GM19023 (cell line): ENCODE measurements at regions not wholly inside any gene's neighbourhood (a gene's known extent, or its start where the extent isn't known, plus 50 kb on each side); places are given as distances from the start of the nearest gene placed in this dataset.

ENCODE experiments used
- ATAC-seq: cut with Tn5 transposase; IDR thresholded peaks from one replicate; pipeline ENCODE4 v1.9.1; 2021; ENCODE audit warnings: mild to moderate bottlenecking, moderate library complexity; ENCODE audit not compliant: unreplicated experiment

DNA sequence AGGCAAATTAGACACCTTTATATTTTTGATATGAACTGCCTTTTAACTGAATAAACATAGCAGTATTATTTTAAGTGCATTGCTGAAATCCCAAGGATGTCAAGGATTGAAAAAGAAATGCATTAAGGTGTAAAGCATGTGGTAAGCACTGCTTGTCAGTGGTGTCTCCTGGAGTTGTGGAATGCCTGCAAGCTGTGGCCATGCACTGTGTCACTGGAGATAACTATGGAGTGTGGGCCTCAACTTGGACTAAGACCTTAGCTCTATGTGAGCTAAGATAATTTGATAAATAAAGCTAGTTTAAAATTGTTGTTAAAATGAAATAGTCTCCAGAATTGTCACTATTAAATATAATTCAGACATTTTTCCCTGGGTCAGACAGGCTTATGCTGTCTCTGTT lies 156.6 kb upstream of the OPRM1 start:
- no peak for ATAC-seq

DNA sequence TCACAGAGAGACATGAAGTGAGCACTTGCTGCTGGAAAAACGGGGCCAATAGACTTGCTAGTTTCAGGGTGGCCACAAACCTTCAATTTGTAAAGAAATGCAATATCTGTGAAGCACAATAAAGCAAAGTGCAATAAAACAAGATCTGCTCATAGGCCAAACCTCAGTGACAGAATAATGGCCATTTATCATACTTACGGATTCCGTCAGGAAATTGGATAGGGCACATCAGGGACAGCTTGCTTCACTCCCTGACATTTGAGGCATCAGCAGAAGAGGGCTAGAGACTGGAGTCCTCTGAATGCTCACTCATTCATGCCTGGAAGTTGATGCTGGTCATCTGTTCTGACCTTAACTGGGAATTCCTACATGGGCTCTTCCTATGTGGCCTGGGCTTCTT lies 165.5 kb upstream of the OPRM1 start:
- ATAC-seq: no peak

DNA sequence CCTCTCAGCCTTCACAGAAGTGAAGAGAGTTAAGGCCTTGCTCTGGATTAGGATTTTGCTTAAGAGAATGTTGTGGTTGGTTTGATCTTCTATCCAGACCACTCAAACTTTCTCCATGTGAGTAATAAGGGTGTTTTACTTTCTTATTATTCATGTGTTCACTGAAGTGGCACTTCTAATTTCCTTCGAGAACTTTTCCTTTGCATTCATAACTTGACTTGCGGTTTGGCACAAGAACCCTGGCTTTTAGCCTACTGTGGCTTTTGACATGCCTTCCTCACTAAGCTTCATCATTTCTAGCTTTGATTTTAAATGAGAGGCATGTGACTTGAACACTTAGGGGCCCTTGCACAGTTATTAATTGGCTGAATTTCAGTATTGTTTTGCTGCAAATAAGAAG lies 166.1 kb upstream of the OPRM1 start:
- no peak for ATAC-seq

DNA sequence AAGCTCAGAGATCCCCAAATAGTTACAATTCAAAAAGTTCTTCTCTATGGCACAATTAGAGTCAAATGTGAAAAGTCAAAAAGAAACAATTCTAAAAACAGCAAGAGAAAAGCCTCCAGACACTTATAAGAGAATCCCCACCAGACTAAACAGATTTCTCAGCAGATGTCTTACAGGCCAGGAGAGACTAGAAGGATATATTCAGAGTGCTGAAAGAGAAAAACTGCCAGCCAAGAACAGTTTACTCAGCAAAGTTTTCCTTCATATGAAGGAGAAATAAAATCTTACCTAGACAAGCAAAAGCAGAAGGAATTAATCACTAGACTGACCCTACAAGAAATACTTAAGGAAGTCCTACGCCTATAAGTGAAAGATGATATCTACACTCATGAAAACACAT lies 176.1 kb upstream of the OPRM1 start:
- no peak for ATAC-seq

DNA sequence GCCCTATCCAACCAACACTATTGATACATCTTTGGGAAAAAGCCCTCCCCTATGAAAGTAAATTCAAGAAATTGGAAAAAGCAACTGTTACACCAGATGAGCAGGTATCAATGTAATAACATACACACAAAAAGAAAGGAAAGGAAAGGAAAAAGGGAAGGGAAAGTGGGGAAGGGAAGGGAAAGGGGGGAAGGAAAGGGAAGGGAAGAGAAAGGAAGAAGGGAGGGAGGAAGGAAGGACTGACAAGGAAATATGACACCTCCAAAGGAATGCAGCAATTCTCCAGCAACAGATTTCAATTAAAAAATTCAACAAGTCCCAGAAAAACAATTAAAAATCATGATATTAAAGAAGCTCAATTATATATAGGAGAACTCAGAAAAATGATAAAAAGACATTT lies 176.9 kb upstream of the OPRM1 start:
- ATAC-seq: no peak

DNA sequence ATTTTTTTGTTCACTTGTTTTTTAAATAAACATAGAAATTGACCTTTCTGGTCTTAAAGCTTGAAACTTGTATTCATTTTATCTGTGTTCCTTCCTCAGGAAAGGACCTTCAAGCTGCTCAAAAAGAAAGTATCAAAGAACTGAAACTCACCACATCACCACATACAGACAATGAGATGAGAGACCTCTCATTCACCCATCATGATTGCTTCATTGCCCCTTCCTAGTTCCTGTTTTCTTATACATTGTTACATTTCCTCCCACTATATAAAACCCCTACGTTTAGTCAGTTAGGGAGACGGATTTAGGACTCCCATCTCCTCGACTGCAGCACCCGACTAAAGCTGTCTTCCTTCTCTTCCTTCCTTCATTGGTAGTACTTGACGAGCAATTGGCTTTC lies 180.5 kb upstream of the OPRM1 start:
- no peak for ATAC-seq

DNA sequence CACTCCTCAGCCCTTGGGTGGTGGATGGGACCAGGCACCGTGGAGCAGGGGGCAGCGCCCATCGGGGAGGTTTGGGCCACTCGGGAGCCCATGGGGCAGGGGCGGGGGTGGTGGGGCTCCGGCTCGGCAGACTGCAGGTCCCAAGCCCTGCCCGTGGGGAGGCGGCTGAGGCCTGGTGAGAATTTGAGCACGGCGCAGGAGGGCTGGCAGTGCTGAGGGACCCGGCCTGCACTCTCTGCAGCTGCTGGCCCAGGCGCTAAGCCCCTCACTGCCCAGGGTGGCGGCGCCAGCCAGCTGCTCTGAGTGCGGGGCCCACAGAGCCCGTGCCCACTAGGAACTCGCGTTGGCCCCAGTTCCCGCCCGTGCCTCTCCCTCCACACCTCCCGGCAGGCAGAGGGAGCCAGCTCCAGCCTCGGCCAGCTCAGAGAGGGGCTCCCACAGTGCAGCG lies 182.1 kb upstream of the OPRM1 start:
- no peak for ATAC-seq

DNA sequence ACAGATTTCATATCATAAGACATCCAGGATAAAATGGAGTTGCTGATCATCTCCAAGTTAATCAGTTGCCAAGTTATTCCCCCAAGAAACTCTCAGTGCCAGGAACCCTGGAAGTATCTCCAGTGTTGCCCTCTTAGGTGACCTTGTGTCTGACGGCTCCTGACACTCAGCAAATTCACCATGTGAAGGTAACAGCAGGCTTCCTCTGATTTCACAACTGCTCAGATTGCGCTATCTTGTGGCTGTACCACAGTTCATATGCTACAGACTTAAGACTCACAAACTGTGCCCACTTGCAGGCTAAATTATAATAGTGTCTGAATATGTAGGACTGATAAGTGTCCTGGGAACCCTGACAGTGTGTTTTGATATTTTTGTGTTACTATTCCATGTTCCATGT lies 186.6 kb upstream of the OPRM1 start:
- no peak for ATAC-seq

DNA sequence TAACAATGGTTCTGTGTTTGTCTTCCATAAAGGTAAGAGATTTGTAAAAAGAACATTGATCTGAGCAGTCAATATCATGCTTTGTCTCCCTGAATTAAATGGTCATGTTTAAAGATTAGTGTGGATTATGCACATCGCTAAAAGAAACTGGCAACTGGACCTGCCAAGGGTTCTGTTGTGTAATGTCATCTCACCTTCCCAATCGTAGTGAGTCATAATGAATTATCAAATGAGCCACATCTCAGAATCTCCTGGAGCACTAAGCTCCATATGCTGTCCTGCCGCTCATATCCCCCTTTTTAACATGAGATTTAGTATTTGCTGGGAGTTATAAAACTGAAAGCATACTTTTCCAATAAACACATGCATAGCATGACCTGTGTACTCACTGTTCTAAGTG lies 187.0 kb upstream of the OPRM1 start:
- ATAC-seq: no peak

DNA sequence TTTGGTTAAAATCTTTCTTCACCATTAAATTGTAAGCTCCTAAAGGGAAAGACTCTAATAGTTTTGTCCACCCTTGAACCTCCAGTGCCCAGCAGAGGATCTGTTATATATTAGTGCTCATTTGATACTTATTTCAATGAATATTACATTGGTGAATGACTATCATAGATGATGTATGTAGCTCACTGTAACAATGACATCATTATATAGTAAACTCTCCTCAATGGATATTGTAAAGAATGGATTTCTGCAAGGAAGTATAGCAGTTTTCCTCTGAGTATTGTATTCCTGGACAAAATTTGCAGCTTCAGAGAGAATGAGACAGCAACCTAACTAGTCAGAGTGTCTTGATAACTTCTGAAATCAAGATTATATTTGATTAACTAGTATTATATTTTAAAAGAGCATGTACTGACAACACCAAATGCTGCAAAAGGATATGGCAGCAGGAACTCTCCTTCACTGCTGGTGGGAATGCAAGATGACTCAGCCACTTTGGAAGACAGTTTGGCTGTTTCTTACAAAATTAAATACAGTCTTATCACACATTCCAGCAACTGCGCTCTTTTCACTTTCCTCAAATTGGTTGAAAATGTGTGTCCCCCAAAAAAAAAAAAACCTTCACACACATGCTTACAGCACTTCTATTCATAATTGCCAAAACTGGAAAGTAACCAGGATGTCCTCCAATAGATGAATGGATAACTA lies 189.8 kb upstream of the OPRM1 start:
- ATAC-seq: no peak

DNA sequence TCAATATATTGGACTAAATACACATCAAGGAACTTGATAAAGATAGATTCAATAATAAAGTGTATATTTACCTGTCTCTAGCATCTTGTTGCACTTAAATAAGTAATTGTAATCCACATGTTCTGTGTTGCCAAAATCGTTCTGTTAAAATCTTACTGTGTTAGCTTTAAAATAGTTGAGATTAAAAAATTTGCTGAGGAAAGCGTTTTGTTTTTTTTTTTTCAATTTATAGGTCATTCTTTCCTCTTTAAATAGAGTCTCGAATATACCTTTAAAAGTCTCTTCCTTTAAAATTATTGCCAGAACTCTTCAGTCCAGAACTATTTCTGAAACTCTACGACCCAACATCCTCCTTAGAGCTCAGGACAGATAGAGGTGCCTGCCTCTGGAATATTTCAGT lies 195.6 kb upstream of the OPRM1 start:
- no peak for ATAC-seq

DNA sequence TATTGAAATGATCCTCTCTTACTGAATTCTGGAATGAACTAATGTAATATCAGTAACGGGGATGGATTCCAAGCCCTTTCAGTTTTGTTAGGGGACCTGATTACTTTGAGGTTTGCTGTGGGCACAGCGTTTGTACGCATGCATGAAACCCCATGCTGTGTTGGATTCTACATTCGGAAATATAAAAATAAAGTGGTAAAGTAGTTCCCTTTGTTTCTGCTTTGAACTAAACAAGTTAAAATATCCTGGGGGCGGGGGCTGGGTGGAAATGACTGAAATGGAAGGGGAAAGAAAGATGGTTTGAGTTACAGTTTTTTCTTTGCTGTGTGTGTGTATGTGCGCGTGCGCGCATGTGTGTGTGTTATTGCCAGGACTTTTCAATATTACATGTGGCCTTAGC lies 196.5 kb upstream of the OPRM1 start:
- no peak for ATAC-seq

DNA sequence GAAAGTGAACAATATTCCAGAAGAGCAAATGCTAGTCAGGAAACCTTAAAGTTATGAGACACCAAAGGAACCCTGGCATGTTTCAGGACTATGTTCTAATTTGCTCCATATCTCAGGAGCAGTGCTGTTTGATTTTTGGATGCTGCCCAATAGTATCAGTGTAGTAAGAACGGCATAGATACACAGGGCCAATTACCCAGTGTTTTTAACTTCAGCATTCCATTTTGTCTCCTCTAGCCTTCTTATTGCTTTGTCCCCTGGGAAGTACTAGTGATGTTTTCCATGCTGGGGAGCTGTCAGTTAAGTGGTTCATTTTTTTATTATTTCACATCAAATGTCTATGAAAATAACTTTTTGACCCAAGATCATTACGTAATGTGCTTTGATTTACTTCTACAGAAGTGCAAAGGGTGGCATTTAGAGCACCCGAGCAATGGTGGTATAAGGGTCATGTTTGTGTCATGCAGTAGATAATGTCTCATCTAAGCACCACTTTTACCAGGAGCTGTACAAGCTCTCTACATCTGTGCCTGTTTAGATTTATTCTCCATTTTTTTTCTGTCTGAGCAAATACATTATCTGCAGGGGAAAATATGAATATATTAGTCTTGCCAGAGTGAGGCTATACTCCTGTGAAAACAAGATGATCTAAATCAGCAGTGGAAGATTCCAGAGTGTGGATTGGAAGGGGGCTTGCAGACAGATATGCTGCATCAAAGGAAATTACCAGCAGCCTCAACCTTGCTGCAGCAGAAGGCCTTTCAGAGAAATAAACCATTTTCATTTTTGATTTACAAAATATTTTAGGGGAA lies 198.8 kb upstream of the OPRM1 start:
- no peak for ATAC-seq

DNA sequence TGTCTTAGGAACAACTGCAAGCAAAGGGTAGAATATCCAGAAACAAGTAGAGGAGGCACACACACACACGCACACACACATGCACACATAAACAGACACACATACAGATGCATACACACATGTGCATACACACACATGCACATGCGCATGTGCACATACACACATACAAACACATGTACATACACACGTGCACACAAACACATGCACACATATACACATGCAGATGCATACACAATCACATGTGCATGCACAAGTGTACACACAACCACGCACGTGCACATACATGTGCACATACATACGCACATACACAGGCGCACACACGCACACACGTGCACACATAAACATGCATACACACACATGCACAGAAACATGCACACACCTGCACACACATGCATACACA lies 206.5 kb upstream of the OPRM1 start:
- no peak for ATAC-seq

DNA sequence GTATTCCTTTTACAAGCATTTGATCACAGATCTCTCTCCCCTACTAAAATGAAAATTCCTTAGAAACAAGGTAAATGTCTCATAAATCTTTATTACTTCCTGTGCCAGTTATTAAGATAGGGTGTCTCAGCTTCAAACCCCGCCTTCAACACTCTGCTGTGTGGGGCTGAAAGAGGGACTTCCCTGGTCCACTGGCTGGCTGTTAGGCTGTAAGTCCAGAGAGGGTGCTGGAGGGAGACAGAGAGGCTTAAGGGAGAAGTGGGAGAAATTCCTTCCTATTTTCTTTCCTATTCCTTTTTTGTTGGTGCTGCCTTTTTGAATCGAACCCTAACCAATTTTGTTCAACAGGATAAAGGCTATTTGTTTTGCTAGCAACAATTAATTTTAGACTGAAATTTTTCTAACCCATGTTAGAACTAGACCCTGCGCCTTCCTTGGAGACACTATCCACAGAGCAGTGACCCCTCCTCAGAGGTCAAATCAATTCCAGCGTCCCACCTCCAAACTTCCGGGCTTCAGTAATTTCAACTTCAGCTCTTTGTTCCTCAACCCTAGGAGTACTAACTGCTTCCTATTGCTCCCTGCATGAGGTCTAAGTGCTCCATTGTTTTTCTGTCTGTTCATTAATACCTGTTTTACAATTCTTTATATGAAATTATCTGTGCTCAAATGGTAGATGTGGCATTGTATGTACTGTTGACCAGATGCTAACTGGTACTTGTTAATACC lies 207.5 kb upstream of the OPRM1 start:
- ATAC-seq: no peak

DNA sequence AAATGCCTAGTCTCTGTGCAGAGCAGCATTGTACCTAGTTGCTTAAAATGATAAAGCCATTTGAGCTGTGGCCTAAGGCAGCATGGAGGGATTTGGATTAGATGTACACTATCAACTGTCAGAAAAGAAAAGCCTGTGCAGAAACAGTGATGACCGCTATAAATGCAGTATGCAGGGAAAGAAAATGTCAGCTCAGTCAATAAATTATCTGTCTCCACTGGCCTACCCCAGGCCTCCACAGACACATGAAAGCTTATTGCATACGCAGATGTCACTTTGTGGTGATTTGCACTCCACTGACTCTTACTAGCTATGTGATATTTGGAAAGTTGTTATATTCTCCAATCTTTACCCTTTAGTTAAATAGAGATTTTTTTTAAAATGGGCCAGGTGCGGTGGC lies 221.9 kb upstream of the OPRM1 start:
- ATAC-seq: no peak

DNA sequence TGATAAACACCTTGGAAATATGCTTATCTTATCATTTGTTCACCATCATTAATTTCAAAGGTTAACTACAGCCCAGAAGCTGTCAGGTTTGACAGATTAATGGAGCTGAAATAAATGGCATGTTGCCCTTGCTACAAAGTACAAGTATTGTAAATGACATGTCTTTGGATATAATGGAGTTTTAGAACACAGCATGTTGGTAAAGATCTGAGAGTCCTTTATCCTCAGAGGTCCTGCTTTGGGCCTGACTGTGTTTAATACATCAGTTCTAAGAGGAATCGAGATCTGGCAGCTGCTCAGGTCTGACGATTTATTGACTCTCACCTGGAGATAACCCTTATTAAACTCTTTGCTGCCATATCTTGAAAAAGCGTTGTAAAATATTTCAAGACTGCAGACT lies 222.7 kb upstream of the OPRM1 start:
- no peak for ATAC-seq

DNA sequence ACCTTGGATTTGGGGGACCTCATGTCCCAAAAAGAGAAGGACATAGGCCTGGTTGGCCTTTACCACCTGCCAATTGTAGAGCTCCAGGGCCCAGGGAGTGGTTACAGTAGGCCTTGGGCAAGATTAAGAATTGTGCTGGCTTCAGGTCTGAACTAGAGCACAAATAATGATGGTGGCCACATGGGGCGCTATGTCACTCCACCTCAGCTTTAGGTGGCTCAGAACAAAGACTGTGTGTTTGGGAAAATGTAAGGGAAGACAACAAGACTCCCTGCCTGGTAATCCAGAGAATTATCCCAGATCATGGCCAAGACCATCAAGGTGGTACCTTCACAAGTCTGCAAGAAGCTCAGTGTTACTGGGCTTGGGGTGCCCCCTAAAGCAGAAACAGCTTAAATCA lies 224.9 kb upstream of the OPRM1 start:
- no peak for ATAC-seq

DNA sequence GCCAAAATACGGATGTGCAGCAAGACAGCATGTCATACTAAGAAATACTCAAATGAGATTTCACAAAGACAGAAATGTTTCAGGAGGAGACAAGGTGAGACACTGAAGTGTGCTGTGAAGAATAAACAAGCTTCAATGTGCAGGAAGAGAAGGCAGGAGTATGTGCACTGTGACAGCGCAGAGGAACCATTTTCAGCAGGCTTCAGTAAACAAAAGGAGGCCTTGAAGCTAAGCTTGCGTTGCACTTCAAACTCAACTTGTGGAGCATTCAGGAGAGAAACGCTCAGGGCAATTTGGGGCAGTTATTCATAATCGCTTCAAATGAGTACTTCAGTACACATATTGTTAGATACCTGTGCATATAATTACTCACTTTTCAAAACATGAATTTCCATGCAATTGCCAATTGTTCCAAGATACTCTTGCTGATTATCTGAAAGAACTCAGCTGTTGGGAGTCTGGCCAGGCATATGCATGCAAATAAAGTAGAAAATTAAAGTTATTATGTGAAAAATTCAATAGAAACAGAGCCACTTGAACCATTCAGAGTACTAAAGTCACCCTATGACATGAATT lies 234.2 kb upstream of the OPRM1 start:
- ATAC-seq: no peak

DNA sequence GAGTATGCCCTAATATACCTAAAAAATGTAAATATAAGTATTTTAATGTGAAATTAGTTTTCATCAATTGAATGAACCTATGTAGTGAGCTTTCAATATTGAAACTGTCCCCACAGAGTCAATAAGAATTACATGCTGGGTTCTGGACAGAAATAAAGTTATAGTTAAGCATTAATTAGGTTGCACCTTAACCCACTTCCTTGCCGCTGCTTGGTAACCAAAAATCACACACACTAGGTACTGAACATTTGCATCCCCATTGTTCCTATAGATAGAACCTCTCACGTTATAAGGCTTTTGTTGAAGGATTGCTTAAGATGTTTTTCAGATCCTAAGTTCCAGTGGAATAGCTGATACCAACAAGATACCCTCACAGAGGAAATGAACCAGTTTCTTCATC lies 237.1 kb upstream of the OPRM1 start:
- no peak for ATAC-seq

DNA sequence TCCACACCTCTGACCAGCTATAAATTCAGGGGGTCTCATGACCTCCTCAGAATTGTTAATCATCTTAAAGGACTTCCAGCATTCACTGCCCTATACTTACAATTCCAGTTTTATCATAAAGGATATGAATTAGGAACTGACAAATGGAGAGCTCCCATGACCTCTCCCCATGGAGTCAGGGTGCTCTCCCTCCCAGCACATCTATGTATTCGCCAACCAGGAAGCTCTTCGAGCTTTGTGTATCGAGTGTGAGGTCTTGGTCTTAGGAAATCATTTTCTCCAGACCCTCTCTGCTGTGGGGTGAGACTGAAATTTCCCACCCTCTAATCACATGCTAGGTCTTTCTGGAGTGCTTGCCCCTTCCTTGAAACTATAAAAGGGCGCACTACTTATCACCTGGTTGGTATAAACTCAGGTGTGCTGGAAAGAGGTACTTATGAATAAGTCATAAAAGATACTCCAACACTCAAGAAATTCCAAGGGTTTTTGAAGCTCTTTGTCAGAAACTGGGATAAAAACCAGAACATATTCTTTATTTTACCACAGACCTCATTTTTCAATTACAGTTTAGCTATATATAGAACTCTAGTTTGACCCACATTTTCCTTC lies 238.4 kb upstream of the OPRM1 start:
- ATAC-seq: no peak
